Stimulated activated naive CD8-positive, alpha-beta T cell treated with anti-CD3 and anti-CD28 coated beads, Interleukin-15, amount 100 ng/mL, for 72 hours (primary cell): ENCODE measurements at regions not wholly inside any gene's neighbourhood (a gene's known extent, or its start where the extent isn't known, plus 50 kb on each side); places are given as distances from the start of the nearest gene placed in this dataset.

Experiments
- ATAC-seq: fragments of 150-1000 bp; cut with Tn5 transposase; 2 replicates; pipeline ENCODE4 v1.10.0; 2021; ENCODE audit warnings: mild to moderate bottlenecking, moderate library complexity
- DNase-seq, 2 donors: peaks; one replicate each; pipeline ENCODE4 v3.0.0; 2021 to 2022
- H3K27ac Mint-ChIP-seq, 2 donors: one replicate each; pipeline ENCODE4 v1.8.0; 2022; ENCODE audit warnings: mild to moderate bottlenecking in 2 of 2, mixed read lengths in 2 of 2, moderate library complexity in 2 of 2
- H3K27me3 Mint-ChIP-seq: one replicate; pipeline ENCODE4 v1.8.0; 2022; ENCODE audit warnings: mixed read lengths
- H3K4me1 Mint-ChIP-seq: one replicate; pipeline ENCODE4 v1.8.0; 2022; ENCODE audit warnings: mild to moderate bottlenecking, mixed read lengths
- H3K4me3 Mint-ChIP-seq, 2 donors: one replicate each; pipeline ENCODE4 v1.8.0; 2022; ENCODE audit warnings: mild to moderate bottlenecking in 2 of 2, mixed read lengths in 2 of 2, moderate library complexity in 1 of 2
- H3K9me3 Mint-ChIP-seq, 2 donors: one replicate each; pipeline ENCODE4 v1.8.0; 2022; ENCODE audit warnings: mixed read lengths in 2 of 2

GRCh38 chr14:35985474-35986218, 159.5 kb downstream of the BRMS1L start:
- DNase-seq (no peak), ATAC-seq (peak; percentile 35)
- Mint-ChIP-seq H3K4me1 (peaks cover 15% of the 10 kb centered on the region), H3K27me3 (no peaks in the 10 kb centered on the region), H3K4me3 (no peak overlapping the region), H3K9me3 (peaks cover 0 to 7% of the 10 kb centered on the region in 2 donors), H3K27ac (no peak overlapping the region)

DNA sequence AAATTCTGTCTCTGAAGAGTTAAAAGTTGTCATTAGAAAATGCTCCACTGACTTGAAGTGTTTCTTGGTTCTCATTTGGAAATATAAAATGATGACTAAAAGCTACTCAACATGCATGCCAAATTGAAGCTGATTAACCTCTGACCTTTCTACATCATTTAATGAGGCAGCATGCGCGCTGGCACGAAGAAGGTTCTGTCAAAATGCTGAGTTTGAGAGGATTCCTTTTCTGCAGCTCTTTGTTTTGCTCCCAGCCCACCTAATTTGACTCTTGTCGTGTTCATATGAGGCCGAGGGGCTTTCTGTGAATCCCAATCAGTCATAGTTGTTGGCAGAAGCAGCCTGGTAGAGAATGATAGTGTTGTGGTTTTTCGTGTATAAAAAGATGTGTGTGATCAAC, 153.4 kb downstream of the BRMS1L start:
- Mint-ChIP-seq H3K27me3 (no peaks in the 10 kb centered on the region), H3K27ac (no peak overlapping the region), H3K4me3 (no peak overlapping the region), H3K9me3 (peaks cover 0 to 7% of the 10 kb centered on the region in 2 donors), H3K4me1 (no peaks in the 10 kb centered on the region)
- no peak for DNase-seq
- no peak for ATAC-seq

DNA sequence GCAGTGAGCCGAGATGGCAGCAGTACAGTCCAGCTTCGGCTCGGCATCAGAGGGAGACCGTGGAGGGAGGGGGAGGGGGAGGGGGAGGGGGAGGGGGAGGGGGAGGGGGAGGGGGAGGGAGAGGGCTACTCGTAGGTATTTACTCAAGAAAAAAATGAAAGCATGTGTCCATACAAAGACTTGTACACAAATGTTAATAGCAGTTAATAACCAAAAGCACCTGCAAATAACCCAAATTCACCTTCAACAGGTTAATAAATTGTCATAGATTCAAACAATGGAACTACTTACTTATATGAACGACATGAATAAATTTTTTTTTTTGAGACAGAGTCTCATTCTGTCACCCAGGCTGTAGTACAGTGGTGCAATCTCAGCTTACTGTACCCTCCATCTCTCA, 152.4 kb downstream of the BRMS1L start:
- Mint-ChIP-seq H3K27ac (no peak overlapping the region), H3K4me1 (no peaks in the 10 kb centered on the region), H3K4me3 (no peak overlapping the region), H3K27me3 (no peaks in the 10 kb centered on the region), H3K9me3 (peaks cover 0 to 7% of the 10 kb centered on the region in 2 donors)
- no peak for ATAC-seq
- no peak for DNase-seq

GRCh38 chr14:35975814-35976213, 149.7 kb downstream of the BRMS1L start:
- DNase-seq: no peak
- Mint-ChIP-seq H3K27ac (no peak overlapping the region), H3K4me1 (no peaks in the 10 kb centered on the region), H3K4me3 (no peak overlapping the region), H3K9me3 (no peaks in the 10 kb centered on the region), H3K27me3 (no peaks in the 10 kb centered on the region)
- no peak for ATAC-seq

DNA sequence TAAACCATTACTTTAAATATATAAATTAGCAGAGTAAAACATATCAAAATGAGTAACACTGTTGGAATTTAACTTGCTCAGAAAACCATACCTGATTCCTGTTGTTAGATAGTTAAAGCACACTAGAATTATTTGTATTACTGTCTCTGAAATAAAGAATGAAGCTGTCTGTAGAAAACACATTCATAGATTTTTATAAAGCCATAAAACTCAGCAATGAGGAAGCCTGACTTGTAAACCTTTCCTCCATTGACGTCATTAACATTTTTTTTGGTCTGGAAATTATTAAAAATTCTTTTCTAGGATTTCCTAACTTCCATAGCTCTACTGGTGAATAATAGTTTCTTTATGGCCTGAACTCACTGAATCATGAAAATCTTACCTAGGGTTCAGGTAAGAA, 147.6 kb downstream of the BRMS1L start:
- H3K4me1 Mint-ChIP-seq: no peaks in the 10 kb centered on the region
- H3K9me3 Mint-ChIP-seq: no peaks in the 10 kb centered on the region
- H3K27me3 Mint-ChIP-seq: no peaks in the 10 kb centered on the region
- H3K27ac Mint-ChIP-seq: no peak overlapping the region
- DNase-seq: no peak
- ATAC-seq: no peak
- H3K4me3 Mint-ChIP-seq: no peak overlapping the region

- DNase-seq (no peak), ATAC-seq (no peak)
- Mint-ChIP-seq H3K9me3 (no peaks in the 10 kb centered on the region), H3K27ac (no peak overlapping the region), H3K4me1 (no peaks in the 10 kb centered on the region), H3K27me3 (no peaks in the 10 kb centered on the region), H3K4me3 (no peak overlapping the region)
Observed at GRCh38 chr14:35971965-35972630, 146.0 kb downstream of the BRMS1L start.

DNA sequence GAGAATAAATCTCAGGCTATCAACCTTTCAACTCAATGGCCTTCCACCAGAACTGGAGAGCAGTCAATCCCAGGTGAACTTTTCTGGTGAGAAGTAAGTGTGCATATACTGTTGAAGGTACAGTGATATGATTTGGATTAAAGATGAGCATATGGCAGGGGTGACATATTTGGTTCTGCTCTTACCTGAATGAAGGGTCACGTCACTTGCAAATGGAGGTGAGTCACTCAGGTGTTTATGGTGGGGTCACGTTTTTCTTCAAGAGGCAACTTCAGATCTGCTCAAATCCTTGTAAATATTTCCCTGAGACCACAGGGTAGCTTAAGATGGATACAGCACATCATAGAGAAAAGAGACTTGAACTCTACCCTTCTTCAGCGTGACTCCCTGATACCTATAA, 143.2 kb downstream of the BRMS1L start:
- Mint-ChIP-seq H3K9me3 (no peaks in the 10 kb centered on the region), H3K27me3 (no peaks in the 10 kb centered on the region), H3K4me1 (no peaks in the 10 kb centered on the region), H3K27ac (no peak overlapping the region), H3K4me3 (no peak overlapping the region)
- ATAC-seq (no peak), DNase-seq (no peak)

- Mint-ChIP-seq H3K27me3 (no peaks in the 10 kb centered on the region), H3K4me1 (no peaks in the 10 kb centered on the region), H3K4me3 (no peak overlapping the region), H3K9me3 (no peaks in the 10 kb centered on the region), H3K27ac (peak overlapping the region in 1 of 2 donors; percentile 47)
- DNase-seq (no peak), ATAC-seq (no peak)
Observed at GRCh38 chr14:35965400-35965799, 139.3 kb downstream of the BRMS1L start.

DNA sequence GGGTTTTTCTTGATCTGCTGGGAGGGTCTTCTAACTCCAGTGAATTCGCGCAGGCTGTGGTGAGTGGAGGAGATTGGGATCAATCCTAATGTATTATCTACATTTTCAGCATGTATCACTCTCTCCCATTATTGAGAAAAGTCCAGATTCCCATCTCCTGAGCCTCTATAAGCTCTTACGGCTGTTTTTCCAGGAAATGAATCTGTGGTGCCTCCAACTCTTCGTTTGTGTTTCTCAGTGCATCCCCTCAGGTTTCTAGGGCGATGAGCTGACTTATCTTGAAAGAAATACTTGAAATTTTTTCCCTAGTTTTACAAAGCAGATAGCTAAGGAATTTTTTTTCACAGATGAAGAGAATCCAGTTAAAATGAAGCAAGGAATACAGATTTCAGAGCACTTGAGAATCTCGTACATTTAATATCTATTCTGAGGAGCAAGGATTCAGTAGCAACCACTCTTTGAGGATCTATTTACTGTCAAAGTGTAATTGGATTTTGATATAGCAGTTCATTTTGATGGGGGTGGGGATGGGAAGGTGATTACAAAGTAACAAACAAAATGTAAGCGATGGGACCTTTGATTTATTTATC, 138.7 kb downstream of the BRMS1L start:
- ATAC-seq (no peak), DNase-seq (no peak)
- Mint-ChIP-seq H3K4me3 (no peak overlapping the region), H3K4me1 (no peaks in the 10 kb centered on the region), H3K27me3 (no peaks in the 10 kb centered on the region), H3K9me3 (no peaks in the 10 kb centered on the region), H3K27ac (no peak overlapping the region)

DNA sequence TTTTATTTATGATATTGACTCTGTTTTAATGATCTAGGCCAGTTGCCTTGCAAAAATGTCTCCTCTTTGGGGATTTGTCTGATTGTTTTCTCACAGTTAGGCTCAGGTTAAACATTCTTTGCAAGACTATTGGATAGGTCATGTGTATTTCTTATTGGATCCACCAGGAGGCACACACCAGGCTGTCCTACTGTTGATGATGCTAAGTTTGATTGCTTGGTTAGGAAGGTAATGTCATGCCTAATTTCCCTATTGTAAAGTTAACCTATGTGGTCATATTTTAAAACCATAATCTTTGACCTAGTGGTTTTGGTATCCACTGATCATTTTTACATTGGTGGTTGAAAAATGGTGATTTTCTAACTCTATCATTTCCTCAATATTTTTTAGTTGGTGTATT, 137.1 kb downstream of the BRMS1L start:
- Mint-ChIP-seq H3K27ac (no peak overlapping the region), H3K27me3 (no peaks in the 10 kb centered on the region), H3K4me1 (no peaks in the 10 kb centered on the region), H3K9me3 (no peaks in the 10 kb centered on the region), H3K4me3 (no peak overlapping the region)
- no peak for DNase-seq
- ATAC-seq: peak; percentile 60

DNA sequence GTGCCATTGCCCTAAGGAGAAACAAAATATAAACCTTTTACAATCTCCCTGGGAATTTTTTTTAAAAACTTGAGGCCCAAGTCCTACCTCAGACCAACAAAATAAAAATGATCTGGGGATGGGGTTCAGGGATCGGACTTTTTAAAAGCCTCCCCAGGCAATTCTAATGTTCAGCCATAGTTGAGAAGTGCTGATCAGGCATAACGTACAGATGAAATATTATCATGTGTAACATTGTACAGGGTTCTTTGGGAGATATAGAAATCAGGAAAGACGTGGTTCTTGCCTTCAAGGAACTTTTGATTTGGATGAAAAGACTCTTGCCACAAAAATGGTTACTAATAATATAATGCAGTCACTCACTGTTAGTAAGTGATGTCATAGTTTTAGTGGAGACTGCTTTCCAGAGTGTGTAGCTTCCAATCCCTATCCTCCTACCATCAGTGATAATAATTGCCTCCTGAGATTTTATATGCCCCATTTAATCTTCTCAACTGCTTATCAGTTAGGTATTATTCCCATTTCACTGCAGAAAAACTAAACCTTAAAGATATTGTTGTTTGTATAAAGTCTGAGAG, 135.6 kb downstream of the BRMS1L start:
- Mint-ChIP-seq H3K27me3 (no peaks in the 10 kb centered on the region), H3K9me3 (no peaks in the 10 kb centered on the region), H3K4me3 (no peak overlapping the region), H3K4me1 (no peaks in the 10 kb centered on the region), H3K27ac (no peak overlapping the region)
- no peak for DNase-seq
- no peak for ATAC-seq

GRCh38 chr14:35959835-35960234, 133.7 kb downstream of the BRMS1L start:
- Mint-ChIP-seq H3K9me3 (no peaks in the 10 kb centered on the region), H3K27ac (no peak overlapping the region), H3K4me1 (no peaks in the 10 kb centered on the region), H3K4me3 (no peak overlapping the region), H3K27me3 (no peaks in the 10 kb centered on the region)
- no peak for ATAC-seq
- DNase-seq: no peak

DNA sequence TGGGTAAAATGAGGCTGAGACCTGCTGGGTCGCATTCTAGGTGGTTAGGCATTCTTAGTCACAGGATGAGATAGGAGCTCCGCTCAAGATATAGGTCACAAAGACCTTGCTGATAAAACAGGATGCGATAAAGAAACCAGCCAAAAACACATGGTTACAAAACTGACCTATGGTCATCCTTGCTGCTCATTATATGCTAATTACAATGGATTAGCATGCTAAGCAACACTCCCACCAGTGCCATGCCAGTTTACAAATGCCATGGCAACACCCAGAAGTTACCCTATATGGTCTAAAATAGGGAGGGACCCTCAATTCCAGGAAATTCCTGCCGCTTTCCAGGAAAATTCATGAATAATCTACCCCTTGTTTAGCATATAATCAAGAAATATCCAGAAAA, 132.4 kb downstream of the BRMS1L start:
- ATAC-seq (no peak), DNase-seq (no peak)
- Mint-ChIP-seq H3K9me3 (no peaks in the 10 kb centered on the region), H3K27me3 (no peaks in the 10 kb centered on the region), H3K27ac (no peak overlapping the region), H3K4me1 (no peaks in the 10 kb centered on the region), H3K4me3 (no peak overlapping the region)

DNA sequence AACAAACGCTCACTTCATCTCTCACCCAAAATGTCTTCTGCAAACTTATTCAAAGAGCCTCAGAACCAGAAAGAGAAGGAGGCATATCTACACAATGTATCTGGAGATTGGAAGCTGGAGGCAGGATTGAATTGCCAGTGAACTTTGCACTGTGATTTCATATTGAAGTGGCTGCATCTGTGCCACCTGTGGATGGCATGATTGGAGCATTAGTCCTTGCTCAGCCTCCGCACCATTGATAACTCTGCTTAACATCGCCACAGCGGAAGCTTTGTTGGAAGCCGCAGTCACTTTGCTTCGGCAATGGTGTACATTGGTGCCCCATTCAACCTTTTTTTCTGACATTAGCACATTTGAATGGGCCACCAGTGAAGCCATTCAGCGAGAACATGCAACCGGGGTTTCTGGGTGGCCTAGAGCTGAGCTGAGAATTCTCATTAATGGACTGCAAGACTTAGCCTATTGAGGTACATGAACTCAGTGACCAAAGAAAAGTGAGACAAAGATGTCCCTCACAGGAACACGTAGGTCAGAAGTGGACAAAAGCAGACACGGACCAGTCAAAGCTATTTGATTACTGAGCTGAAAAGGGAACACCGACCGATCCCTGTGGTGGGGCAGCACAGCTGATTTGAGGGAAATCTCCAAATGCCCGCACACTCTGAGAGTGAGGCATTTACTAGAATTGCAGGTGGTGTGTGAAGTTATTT, 130.4 kb downstream of the BRMS1L start:
- Mint-ChIP-seq H3K9me3 (no peaks in the 10 kb centered on the region), H3K4me3 (no peak overlapping the region), H3K4me1 (no peaks in the 10 kb centered on the region), H3K27ac (no peak overlapping the region), H3K27me3 (no peaks in the 10 kb centered on the region)
- DNase-seq (no peak), ATAC-seq (no peak)

DNA sequence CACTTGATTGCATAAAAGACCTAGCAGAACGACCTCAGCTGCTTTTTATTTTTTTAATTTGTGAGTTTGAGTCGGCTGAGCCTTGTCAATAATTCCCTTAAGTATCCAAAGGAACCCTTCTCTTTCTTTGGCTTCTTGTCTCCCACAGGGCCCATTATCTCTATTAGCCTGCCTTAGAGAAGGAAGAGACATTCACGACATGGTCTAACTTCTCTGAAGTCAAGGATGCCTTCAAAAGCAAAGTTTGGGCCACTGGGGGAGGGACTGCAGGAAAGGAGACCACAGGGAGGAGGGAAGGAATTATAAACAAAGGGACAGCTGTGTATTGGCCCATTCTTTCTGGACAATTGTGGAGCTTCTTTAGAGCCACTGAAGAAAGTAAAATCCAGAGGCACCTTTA, 126.4 kb downstream of the BRMS1L start:
- H3K27me3 Mint-ChIP-seq: no peaks in the 10 kb centered on the region
- H3K9me3 Mint-ChIP-seq: no peaks in the 10 kb centered on the region
- no peak for ATAC-seq
- H3K27ac Mint-ChIP-seq: no peak overlapping the region
- H3K4me3 Mint-ChIP-seq: no peak overlapping the region
- no peaks in the 10 kb centered on the region for H3K4me1 Mint-ChIP-seq
- no peak for DNase-seq
